ENCODE measurements at regions not wholly inside any gene's neighbourhood (a gene's known extent, or its start where the extent isn't known, plus 50 kb on each side); places are given as distances from the start of the nearest gene placed in this dataset.

DNA sequence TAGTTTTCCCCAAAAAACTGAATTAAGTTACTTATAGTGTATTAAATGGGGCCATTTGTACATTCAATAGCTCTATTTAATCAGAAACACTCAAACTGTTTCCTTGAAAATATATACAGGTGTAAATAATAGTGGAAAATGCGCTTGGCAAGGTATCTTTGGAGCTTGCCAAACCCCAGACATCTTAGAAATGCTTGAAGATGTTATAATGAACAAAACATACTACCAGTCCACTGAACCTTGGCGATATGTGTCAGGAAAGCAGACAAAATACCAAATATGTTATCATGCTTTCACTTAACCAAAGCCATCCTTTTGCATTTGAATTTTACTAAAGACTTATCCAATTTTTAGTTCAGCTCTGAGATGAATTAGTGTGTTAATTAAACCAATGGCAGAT lies 352.7 kb upstream of the SEMA3A start:
- no peaks in the 10 kb centered on the region for H3K4me1 Mint-ChIP-seq (ENCODE audit: low read depth)
- no peak overlapping the region for H3K4me3 Mint-ChIP-seq
- H3K27me3 Mint-ChIP-seq (ENCODE audit: low read depth) = no peaks in the 10 kb centered on the region
- no peak for DNase-seq
- H3K9me3 Mint-ChIP-seq = peaks cover 0 to 2% of the 10 kb centered on the region in 2 donors
- H3K36me3 Mint-ChIP-seq (ENCODE audit: insufficient read depth in 2 of 2) = no peaks in the 10 kb centered on the region
- H3K27ac Mint-ChIP-seq = no peak overlapping the region
- no peak for ATAC-seq (replicated peaks in 1 of 2)

DNA sequence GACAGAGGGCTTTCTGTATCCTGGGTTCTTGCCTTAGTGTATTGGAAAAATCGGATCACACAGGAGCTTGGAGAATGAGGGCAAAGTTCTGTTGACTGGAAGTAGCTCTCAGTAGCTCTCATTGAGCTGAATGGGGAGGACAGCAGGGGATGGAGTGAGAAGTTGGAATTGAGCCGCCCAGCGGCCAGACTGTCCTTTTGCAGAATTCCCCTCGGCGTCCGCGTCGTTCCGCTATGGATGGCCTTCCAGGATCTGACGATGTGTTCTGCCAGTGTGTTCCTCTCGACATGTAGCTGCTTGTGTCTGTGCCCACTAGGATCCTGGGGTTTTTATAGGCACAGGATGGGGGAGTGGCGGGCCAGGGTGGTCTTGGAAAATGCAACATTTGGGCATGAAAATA lies 351.8 kb upstream of the SEMA3A start:
- no peaks in the 10 kb centered on the region for H3K36me3 Mint-ChIP-seq (ENCODE audit: insufficient read depth in 2 of 2)
- H3K4me1 Mint-ChIP-seq (ENCODE audit: low read depth) = no peaks in the 10 kb centered on the region
- H3K27ac Mint-ChIP-seq = no peak overlapping the region
- no peak overlapping the region for H3K4me3 Mint-ChIP-seq
- no peak for ATAC-seq (replicated peaks in 1 of 2)
- no peaks in the 10 kb centered on the region for H3K9me3 Mint-ChIP-seq
- DNase-seq = no peak
- H3K27me3 Mint-ChIP-seq (ENCODE audit: low read depth) = no peaks in the 10 kb centered on the region

DNA sequence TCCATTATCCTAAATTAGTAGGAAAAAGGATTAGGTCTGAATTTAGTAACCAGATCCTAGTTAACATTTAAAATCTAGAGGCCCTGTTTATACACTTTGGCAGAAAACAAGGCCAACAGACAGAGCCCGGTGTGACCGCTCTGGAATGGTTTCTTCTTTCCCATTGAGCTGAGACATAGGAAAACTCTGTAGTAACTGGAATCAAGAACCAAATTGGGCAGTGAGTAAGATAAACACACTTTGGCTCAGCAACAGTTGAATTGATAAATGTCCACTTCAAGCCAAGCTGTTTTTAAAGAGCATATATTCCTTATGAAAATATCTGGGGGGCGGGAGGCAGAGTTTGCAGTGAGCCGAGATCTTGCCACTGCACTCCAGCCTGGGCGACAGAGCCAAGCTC lies 343.7 kb upstream of the SEMA3A start:
- no peak for ATAC-seq (replicated peaks in 1 of 2)
- peaks cover 0 to 6% of the 10 kb centered on the region in 2 donors for H3K9me3 Mint-ChIP-seq

DNA sequence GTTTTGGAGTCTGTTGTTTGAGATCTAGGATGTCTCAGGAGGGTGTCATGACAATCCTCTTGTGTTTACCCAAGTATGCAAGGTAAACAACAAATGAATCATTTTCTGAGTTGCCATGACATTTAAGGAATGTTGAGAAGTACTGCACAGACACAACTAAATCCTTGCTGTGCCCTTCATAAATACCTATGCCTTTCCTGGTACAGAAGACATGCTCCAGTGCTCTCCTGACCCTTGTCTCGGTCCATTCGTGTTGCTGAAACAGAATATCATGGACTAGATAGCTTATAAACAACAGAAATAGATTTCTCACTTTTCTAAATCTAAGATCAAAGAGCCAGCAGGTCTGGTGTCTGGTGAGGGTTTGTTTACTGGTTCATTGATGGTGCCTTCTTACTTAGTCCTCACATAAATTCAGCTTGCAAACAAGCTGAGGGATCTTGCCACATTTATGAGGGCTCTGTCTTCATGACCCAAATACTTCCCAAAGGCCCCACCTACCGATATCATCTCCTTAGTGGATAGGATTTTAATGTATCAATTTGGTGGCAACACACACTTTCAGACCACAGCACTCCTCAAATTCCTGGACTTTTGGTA lies 341.8 kb upstream of the SEMA3A start:
- Mint-ChIP-seq H3K4me3 (no peak overlapping the region), H3K4me1 (ENCODE audit: low read depth) (no peaks in the 10 kb centered on the region), H3K27me3 (ENCODE audit: low read depth) (no peaks in the 10 kb centered on the region), H3K9me3 (peaks cover 0 to 7% of the 10 kb centered on the region in 2 donors), H3K36me3 (ENCODE audit: insufficient read depth in 2 of 2) (no peaks in the 10 kb centered on the region), H3K27ac (no peak overlapping the region)
- DNase-seq = no peak
- ATAC-seq (replicated peaks in 1 of 2) = no peak

More for the DNA sequence above, 343.7 kb upstream of the SEMA3A start:
- Mint-ChIP-seq H3K27me3 (ENCODE audit: low read depth) (no peaks in the 10 kb centered on the region), H3K36me3 (ENCODE audit: insufficient read depth in 2 of 2) (no peaks in the 10 kb centered on the region), H3K27ac (no peak overlapping the region), H3K4me1 (ENCODE audit: low read depth) (no peaks in the 10 kb centered on the region), H3K4me3 (no peak overlapping the region)
- no peak for DNase-seq

DNA sequence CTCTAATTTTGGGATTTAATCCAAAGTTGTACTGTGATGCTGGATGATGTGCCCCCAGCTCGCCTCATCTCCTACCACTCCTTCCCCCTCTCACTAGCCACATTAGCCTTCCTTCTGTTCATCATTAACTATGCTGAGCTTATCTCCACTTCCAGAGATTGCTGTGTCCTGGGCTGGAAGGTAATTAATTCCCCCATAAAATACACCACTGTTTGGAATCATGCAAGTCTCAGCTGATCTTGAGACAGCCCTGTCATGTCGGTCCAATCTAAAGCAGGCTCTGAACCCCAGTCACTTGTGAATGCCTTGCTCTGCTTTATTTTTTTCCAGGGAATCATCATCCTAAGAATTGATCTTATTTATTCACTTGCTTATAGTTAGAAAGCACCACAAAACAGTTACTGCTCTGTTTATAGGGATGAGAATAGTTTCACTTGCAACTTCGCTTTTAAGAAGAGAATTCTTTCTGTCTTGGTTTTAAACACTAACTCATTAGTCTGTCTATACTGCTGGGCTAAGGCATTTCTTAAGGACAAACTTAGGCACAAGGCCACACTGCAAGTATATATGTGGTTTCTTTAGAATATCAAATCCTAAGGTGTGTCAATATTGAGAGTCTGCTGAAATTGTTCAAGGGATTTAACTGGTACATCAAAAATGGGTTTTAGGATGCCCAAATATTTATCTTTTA lies 341.1 kb upstream of the SEMA3A start:
- Mint-ChIP-seq H3K9me3 (peaks cover 0 to 7% of the 10 kb centered on the region in 2 donors), H3K27ac (no peak overlapping the region), H3K27me3 (ENCODE audit: low read depth) (no peaks in the 10 kb centered on the region), H3K4me3 (no peak overlapping the region), H3K4me1 (ENCODE audit: low read depth) (no peaks in the 10 kb centered on the region), H3K36me3 (ENCODE audit: insufficient read depth in 2 of 2) (no peaks in the 10 kb centered on the region)
- DNase-seq = no peak
- ATAC-seq (replicated peaks in 1 of 2) = no peak

DNA sequence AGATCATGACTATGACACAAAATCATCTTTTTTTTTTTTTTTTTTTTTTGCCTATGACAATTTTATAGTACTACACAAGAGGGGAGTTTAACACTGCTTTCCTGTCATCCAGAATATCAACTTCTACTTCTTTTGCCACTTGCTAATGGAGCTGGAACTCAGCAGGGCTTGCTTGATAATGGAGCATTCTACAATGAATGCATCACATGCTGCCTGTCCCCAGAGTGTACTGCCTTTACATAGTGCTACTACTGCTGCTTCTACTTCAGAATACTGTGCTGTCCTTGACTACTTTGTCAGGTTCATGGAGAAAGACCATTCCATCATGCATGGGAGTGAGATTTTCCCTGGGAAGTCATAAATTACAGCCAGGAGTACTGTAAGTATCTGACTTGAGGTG lies 338.6 kb upstream of the SEMA3A start:
- ATAC-seq (replicated peaks in 1 of 2) (no peak), DNase-seq (no peak)
- Mint-ChIP-seq H3K27me3 (ENCODE audit: low read depth) (no peaks in the 10 kb centered on the region), H3K9me3 (peaks cover 0 to 7% of the 10 kb centered on the region in 2 donors), H3K4me3 (no peak overlapping the region), H3K27ac (no peak overlapping the region), H3K36me3 (ENCODE audit: insufficient read depth in 2 of 2) (no peaks in the 10 kb centered on the region), H3K4me1 (ENCODE audit: low read depth) (no peaks in the 10 kb centered on the region)

DNA sequence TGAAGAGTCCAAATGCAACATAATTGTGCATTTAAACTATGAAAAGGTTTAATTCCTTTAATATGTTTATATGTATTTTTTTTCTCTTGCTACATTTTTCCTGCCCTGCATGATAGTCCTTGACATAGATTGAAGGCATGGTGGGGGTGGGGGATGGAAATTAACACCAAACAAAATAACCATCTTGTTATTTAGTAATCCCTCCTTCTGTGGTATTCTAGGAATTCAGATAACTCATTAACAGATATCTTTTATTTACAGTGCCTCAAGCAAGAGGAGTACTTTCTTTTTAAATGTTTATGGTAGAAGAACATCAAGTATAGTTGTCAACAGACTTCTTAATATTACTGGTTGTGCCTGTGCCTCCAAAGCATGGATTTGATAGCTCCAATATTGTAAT lies 337.6 kb upstream of the SEMA3A start:
- no peak for DNase-seq
- H3K4me1 Mint-ChIP-seq (ENCODE audit: low read depth) = no peaks in the 10 kb centered on the region
- no peaks in the 10 kb centered on the region for H3K36me3 Mint-ChIP-seq (ENCODE audit: insufficient read depth in 2 of 2)
- H3K27me3 Mint-ChIP-seq (ENCODE audit: low read depth) = no peaks in the 10 kb centered on the region
- no peak overlapping the region for H3K27ac Mint-ChIP-seq
- H3K4me3 Mint-ChIP-seq = no peak overlapping the region
- peaks cover 0 to 5% of the 10 kb centered on the region in 2 donors for H3K9me3 Mint-ChIP-seq
- no peak for ATAC-seq (replicated peaks in 1 of 2)

DNA sequence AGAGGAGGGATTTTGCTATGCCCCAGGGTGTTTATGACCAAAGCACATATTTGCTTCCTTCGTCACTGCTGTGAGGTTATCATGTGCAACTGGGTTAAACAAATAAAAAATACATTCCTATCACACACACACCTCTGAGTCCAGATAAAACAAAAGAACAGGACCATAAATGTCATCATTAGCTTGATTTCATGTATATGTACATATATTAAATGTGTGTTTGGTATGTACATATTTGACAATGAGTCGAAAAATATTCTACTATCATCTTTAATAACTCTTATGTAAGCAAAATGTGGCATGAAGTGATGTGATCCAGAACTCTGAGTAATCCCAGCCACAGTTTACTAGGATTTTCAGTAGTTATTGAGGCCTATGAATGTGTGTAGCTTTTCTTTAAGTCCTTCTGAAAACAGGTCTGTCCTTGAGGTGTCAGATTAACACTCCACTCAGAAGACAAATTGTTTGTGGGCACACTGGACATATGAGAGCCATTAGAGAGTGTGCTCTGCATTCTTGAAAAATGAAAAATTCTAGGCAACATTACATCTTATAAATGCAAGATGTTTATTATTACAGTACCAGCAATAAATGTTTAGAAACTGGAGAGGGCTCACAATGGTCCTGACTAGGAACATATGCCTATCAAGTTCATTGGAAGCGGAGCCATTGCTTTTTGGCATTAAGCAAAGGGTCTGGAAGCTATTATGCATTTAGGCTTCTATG lies 335.1 kb upstream of the SEMA3A start:
- H3K9me3 Mint-ChIP-seq = peaks cover 0 to 3% of the 10 kb centered on the region in 2 donors
- no peak overlapping the region for H3K27ac Mint-ChIP-seq
- H3K4me3 Mint-ChIP-seq = no peak overlapping the region
- no peaks in the 10 kb centered on the region for H3K36me3 Mint-ChIP-seq (ENCODE audit: insufficient read depth in 2 of 2)
- no peak for ATAC-seq (replicated peaks in 1 of 2)
- no peaks in the 10 kb centered on the region for H3K4me1 Mint-ChIP-seq (ENCODE audit: low read depth)
- no peaks in the 10 kb centered on the region for H3K27me3 Mint-ChIP-seq (ENCODE audit: low read depth)
- DNase-seq = no peak

DNA sequence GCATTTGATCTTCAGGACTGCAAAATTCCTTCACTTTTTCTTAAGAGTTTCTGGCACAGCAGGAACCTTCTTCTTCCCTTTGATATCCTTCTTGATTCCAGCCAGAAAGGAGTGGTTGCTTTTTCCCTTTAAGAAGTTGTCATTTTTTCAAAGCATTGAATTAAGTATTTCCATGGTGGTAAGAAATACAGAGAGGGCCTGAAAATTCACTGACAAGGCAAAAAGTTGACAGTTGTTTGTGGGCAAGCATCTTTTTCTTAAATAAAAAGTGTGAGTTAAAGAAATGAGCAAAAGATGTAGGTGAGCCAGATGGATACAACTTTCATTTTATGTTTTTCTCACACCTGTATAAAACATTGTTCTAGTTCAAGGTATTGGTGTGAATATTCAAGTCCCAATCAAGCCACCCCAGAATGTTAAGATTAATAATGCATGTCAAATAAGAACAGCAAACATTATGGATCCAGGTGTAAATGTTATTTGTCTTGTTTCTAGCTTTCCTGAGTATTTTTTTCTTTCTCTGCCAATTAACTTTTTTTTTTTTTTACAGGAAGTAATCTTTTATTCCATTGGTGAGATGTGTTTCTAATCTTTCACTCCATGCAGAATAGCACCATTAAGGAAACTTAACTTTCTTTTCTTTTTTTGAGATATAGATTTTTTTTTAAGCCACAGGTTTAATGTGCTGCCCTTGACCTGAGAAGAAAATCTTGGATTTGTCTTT lies 334.3 kb upstream of the SEMA3A start:
- DNase-seq = no peak
- ATAC-seq (replicated peaks in 1 of 2) = no peak
- no peaks in the 10 kb centered on the region for H3K27me3 Mint-ChIP-seq (ENCODE audit: low read depth)
- H3K27ac Mint-ChIP-seq = no peak overlapping the region
- no peak overlapping the region for H3K4me3 Mint-ChIP-seq
- no peaks in the 10 kb centered on the region for H3K36me3 Mint-ChIP-seq (ENCODE audit: insufficient read depth in 2 of 2)
- H3K4me1 Mint-ChIP-seq (ENCODE audit: low read depth) = no peaks in the 10 kb centered on the region
- peaks cover 0 to 3% of the 10 kb centered on the region in 2 donors for H3K9me3 Mint-ChIP-seq

DNA sequence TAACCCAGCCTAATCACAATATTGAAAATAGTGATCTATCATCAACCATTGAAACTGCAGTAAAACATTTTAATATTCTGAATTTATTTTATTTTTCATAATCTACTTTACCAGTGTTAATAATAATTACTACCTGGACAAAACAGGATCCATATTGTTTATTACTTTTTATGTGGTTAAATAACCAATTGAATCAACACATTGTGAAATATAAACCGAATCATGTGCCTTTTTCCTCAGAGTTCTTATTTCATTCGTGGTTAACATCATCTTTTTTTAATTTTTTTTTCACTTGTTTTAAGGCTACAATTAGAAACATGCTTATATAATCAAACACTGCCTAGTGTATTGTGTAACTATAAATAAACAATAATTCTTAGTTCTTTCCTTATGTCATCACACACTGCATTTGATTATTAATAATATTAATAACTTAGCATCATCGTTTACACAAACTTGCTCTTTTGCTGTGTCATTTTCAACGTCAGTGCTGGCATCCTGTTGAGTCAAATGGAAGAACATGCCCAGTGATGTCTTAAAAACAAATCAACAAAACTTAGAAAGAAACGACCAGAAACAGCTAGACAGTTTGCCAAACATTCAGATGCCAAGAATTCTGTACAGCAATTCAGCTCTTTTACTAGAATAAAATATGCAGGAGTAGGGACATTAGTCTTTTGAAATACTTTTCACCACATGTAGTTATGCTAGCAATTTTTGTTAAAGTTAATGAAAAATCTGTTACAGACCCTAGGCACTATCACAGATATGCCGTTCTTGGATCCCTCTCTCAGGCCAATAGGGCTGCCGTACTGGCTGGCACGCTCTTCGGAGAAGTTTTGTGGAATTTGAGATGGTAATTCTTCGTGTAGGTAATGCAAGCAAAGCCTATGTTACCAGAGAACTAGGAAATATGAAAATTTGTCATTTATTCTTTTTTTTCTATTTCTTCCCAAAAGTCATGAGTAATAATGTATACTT lies 330.4 kb upstream of the SEMA3A start:
- peaks cover 0 to 2% of the 10 kb centered on the region in 2 donors for H3K9me3 Mint-ChIP-seq
- no peak overlapping the region for H3K4me3 Mint-ChIP-seq
- DNase-seq (no peak), ATAC-seq (replicated peaks in 1 of 2) (no peak)
- H3K27ac Mint-ChIP-seq = no peak overlapping the region
- H3K36me3 Mint-ChIP-seq (ENCODE audit: insufficient read depth in 2 of 2) = no peaks in the 10 kb centered on the region
- H3K4me1 Mint-ChIP-seq (ENCODE audit: low read depth) = no peaks in the 10 kb centered on the region
- H3K27me3 Mint-ChIP-seq (ENCODE audit: low read depth) = no peaks in the 10 kb centered on the region

DNA sequence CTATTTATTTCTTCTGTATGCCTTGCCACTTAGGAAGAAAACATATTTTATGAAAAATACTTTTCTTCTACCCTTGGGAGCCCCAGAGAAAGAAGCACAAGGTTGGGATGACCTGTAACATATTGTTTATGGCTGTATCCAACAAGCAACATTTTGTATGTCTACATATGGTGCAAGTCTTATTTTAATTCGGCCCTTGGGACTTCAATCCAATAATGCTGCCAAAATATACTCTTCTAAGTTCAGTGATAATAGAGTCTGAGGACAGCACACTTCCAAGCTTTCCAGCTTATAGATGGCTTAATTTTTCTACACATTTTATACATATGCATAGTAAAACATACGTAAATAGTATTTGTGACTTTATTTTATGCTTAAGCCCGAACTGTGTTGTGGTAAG lies 318.5 kb upstream of the SEMA3A start:
- Mint-ChIP-seq H3K36me3 (ENCODE audit: insufficient read depth in 2 of 2) (no peaks in the 10 kb centered on the region), H3K27ac (no peak overlapping the region), H3K4me1 (ENCODE audit: low read depth) (no peaks in the 10 kb centered on the region), H3K9me3 (peaks cover 0 to 2% of the 10 kb centered on the region in 2 donors), H3K27me3 (ENCODE audit: low read depth) (no peaks in the 10 kb centered on the region), H3K4me3 (no peak overlapping the region)
- DNase-seq (no peak), ATAC-seq (replicated peaks in 1 of 2) (no peak)

DNA sequence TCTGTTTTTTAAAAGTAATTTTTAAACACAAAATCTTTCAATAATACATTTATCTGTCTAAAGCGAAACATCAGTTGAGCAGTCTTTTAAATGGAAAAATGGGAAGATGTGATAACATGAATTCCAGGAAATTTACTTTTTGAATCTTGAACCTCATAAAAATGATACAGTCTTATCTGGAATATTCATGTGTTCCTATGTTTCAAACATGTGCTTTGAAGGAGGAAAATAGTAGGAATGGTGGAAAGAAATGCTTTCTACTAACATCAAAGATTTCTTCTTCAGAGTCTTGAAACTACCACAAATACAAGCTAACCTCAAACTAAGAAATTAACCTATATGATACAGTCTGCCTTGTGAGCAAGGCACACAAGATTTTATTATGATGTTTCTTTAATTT lies 317.5 kb upstream of the SEMA3A start:
- H3K4me1 Mint-ChIP-seq (ENCODE audit: low read depth) = no peaks in the 10 kb centered on the region
- no peak for DNase-seq
- no peaks in the 10 kb centered on the region for H3K36me3 Mint-ChIP-seq (ENCODE audit: insufficient read depth in 2 of 2)
- ATAC-seq (replicated peaks in 1 of 2) = no peak
- H3K9me3 Mint-ChIP-seq = peaks cover 0 to 2% of the 10 kb centered on the region in 2 donors
- H3K27ac Mint-ChIP-seq = no peak overlapping the region
- H3K4me3 Mint-ChIP-seq = no peak overlapping the region
- H3K27me3 Mint-ChIP-seq (ENCODE audit: low read depth) = no peaks in the 10 kb centered on the region
